HEK293 (cell line): ENCODE measurements at regions not wholly inside any gene's neighbourhood (a gene's known extent, or its start where the extent isn't known, plus 50 kb on each side); places are given as distances from the start of the nearest gene placed in this dataset.

ENCODE experiments used
- CTCF ChIA-PET: fragments of 350-600 bp; formaldehyde crosslinking; extraction: SDS; loops from one replicate; lab custom pipeline; 2021; ENCODE audit warnings: antibody characterized with exemption; lab: Yijun Ruan, JAX
- POLR2A ChIA-PET: fragments of 300-600 bp; formaldehyde crosslinking; extraction: SDS; loops from one replicate; lab custom pipeline; 2020; ENCODE audit warnings: antibody characterized with exemption, inconsistent platforms; lab: Yijun Ruan, JAX
- H3K27ac ChIP-seq: fragments of 200-500 bp; sonication (Bioruptor generic); 2 replicates; pipeline ENCODE4 v1.5.1; 2014; ENCODE audit warnings: low read depth, low read length, control low read depth, inconsistent platforms; ENCODE audit errors: extremely low read depth
- H3K36me3 ChIP-seq, 2 experiments: fragments of 200-500 bp in 1 of 2; sonication (Bioruptor generic) in 1 of 2; 1 replicate in 1 of 2; 2 replicates in 1 of 2; pipeline ENCODE4 v1.5.1; 2014 to 2017; ENCODE audit warnings: inconsistent platforms in 2 of 2, low read length in 2 of 2; ENCODE audit not compliant: control insufficient read depth in 2 of 2, insufficient read depth in 1 of 2
- H3K4me1 ChIP-seq: fragments of 200-500 bp; sonication (Bioruptor generic); 2 replicates; pipeline ENCODE4 v1.5.1; 2014; ENCODE audit warnings: mild to moderate bottlenecking, low read length, inconsistent platforms; ENCODE audit not compliant: control insufficient read depth, insufficient read depth
- H3K4me3 ChIP-seq: 2 replicates; pipeline ENCODE4 v1.5.1; 2011; ENCODE audit warnings: low read depth, mild to moderate bottlenecking, control low read depth, low read length, moderate library complexity
- H3K9me3 ChIP-seq: fragments of 200-500 bp; sonication (Bioruptor generic); 2 replicates; pipeline ENCODE4 v1.5.1; 2014; ENCODE audit warnings: low read depth, low read length, inconsistent platforms; ENCODE audit not compliant: control insufficient read depth, insufficient read depth
- BCL11A ChIP-seq: fragments of 450-650 bp; formaldehyde crosslinking; IDR thresholded peaks from 2 replicates; pipeline ENCODE4 v1.5.1; 2016; ENCODE audit warnings: low read depth, missing biosample characterization, missing genetic modification characterization
- BCL11B ChIP-seq: fragments of 450-650 bp; formaldehyde crosslinking; IDR thresholded peaks from 2 replicates; pipeline ENCODE4 v1.5.1; 2016; ENCODE audit warnings: low read depth, missing biosample characterization, missing genetic modification characterization
- HOXC10 ChIP-seq: sonication (generic); formaldehyde crosslinking; IDR thresholded peaks from 2 replicates; pipeline ENCODE4 v1.8.1; 2023; ENCODE audit warnings: mild to moderate bottlenecking, missing genetic modification reagents
- KLF8 ChIP-seq: fragments of 450-650 bp; formaldehyde crosslinking; IDR thresholded peaks from 2 replicates; pipeline ENCODE4 v1.5.1; 2016; ENCODE audit warnings: missing biosample characterization, missing genetic modification characterization
- PRDM6 ChIP-seq: fragments of 450-650 bp; formaldehyde crosslinking; IDR thresholded peaks from 2 replicates; pipeline ENCODE4 v1.5.1; 2017; ENCODE audit warnings: missing biosample characterization, missing genetic modification characterization
- SCRT2 ChIP-seq: fragments of 450-650 bp; formaldehyde crosslinking; IDR thresholded peaks from 2 replicates; pipeline ENCODE4 v1.5.1; 2016; ENCODE audit warnings: missing biosample characterization, missing genetic modification characterization
- TCF7L2 ChIP-seq: IDR thresholded peaks from 2 replicates; pipeline ENCODE4 v1.6.1; 2011; ENCODE audit warnings: low read depth, mild to moderate bottlenecking, inconsistent platforms, low read length, moderate library complexity, borderline replicate concordance
- YY1 ChIP-seq: fragments of 450-650 bp; formaldehyde crosslinking; IDR thresholded peaks from 2 replicates; pipeline ENCODE4 v1.5.1; 2018; ENCODE audit warnings: missing biosample characterization, missing genetic modification characterization
- ZBTB21 ChIP-seq: fragments of 450-650 bp; formaldehyde crosslinking; IDR thresholded peaks from 2 replicates; pipeline ENCODE4 v1.5.1; 2017; ENCODE audit warnings: missing biosample characterization, missing genetic modification characterization
- ZNF10 ChIP-seq: fragments of 450-650 bp; formaldehyde crosslinking; IDR thresholded peaks from 2 replicates; pipeline ENCODE4 v1.5.1; 2017; ENCODE audit warnings: missing biosample characterization, missing genetic modification characterization
- ZNF112 ChIP-seq: fragments of 450-650 bp; formaldehyde crosslinking; IDR thresholded peaks from 2 replicates; pipeline ENCODE4 v1.5.0; 2017; ENCODE audit warnings: missing biosample characterization, missing genetic modification characterization
- ZNF148 ChIP-seq: fragments of 450-650 bp; formaldehyde crosslinking; IDR thresholded peaks from 2 replicates; pipeline ENCODE4 v1.5.0; 2017; ENCODE audit warnings: missing biosample characterization, missing genetic modification characterization, borderline replicate concordance
- ZNF202 ChIP-seq: fragments of 450-650 bp; formaldehyde crosslinking; IDR thresholded peaks from 2 replicates; pipeline ENCODE4 v1.5.1; 2016; ENCODE audit warnings: missing biosample characterization, missing genetic modification characterization, borderline replicate concordance
- ZNF221 ChIP-seq: fragments of 450-650 bp; formaldehyde crosslinking; IDR thresholded peaks from 2 replicates; pipeline ENCODE4 v1.5.1; 2017; ENCODE audit warnings: missing biosample characterization, missing genetic modification characterization, borderline replicate concordance
- ZNF341 ChIP-seq: fragments of 450-650 bp; formaldehyde crosslinking; IDR thresholded peaks from 2 replicates; pipeline ENCODE4; 2016; ENCODE audit warnings: low read depth, missing biosample characterization, missing genetic modification characterization
- ZNF37A ChIP-seq: fragments of 450-650 bp; IDR thresholded peaks from 2 replicates; pipeline ENCODE4 v1.5.1; 2018; ENCODE audit warnings: missing biosample characterization, missing genetic modification characterization
- ZNF48 ChIP-seq: fragments of 450-650 bp; formaldehyde crosslinking; IDR thresholded peaks from 2 replicates; pipeline ENCODE4 v1.5.1; 2016; ENCODE audit warnings: missing biosample characterization, missing genetic modification characterization
- ZNF580 ChIP-seq: fragments of 450-650 bp; formaldehyde crosslinking; IDR thresholded peaks from 2 replicates; pipeline ENCODE4 v1.5.1; 2016; ENCODE audit warnings: missing biosample characterization, missing genetic modification characterization
- ZNF585B ChIP-seq: fragments of 450-650 bp; formaldehyde crosslinking; IDR thresholded peaks from 2 replicates; pipeline ENCODE4 v1.5.1; 2016; ENCODE audit warnings: missing biosample characterization, missing genetic modification characterization
- ZNF677 ChIP-seq: fragments of 450-650 bp; IDR thresholded peaks from 2 replicates; pipeline ENCODE4 v1.5.0; 2018; ENCODE audit warnings: missing biosample characterization, mild to moderate bottlenecking, missing genetic modification characterization, moderate library complexity
- ZNF707 ChIP-seq: fragments of 450-650 bp; formaldehyde crosslinking; IDR thresholded peaks from 2 replicates; pipeline ENCODE4 v1.5.1; 2016; ENCODE audit warnings: missing biosample characterization, missing genetic modification characterization
- ZNF776 ChIP-seq: fragments of 450-650 bp; formaldehyde crosslinking; IDR thresholded peaks from 2 replicates; pipeline ENCODE4 v1.5.0; 2017; ENCODE audit warnings: missing biosample characterization, missing genetic modification characterization, borderline replicate concordance
- TF ChIP-seq, protein P1 (sequence below): fragments of 450-650 bp; IDR thresholded peaks from 2 replicates; pipeline ENCODE4 v1.5.1; 2018; ENCODE audit warnings: missing biosample characterization, mild to moderate bottlenecking, missing genetic modification characterization
- TF ChIP-seq, protein P2 (sequence below): fragments of 450-650 bp; formaldehyde crosslinking; IDR thresholded peaks from 2 replicates; pipeline ENCODE4; 2016; ENCODE audit warnings: missing biosample characterization, missing genetic modification characterization

DNA sequence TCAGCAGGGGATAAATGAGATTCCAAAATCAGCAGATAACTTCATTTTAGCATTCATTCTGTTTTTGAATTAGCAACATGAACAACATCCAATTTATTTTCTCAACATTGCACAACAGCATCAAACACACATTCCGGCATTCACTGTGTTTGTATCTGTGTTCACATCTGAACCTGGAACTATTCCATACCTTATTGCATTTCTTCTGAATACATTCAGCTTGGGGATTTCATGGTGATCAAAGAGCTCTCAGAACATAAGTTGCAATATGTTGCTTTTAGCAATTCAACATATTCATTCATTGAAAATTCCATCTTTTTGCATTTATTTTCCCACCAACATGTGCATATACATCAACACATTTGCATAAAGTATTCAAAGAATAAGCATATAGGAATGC lies 1431.7 kb upstream of the PIK3C3 start:
- no peaks in the 10 kb centered on the region for H3K36me3 ChIP-seq
- no peak overlapping the region for H3K4me3 ChIP-seq
- no peak overlapping the region for H3K27ac ChIP-seq
- CTCF ChIA-PET = no interaction called here
- no peaks in the 10 kb centered on the region for H3K4me1 ChIP-seq
- TF ChIP-seq ZNF585B (tag by site-specific recombination) (no peak), PRDM6 (no peak), TCF7L2 (no peak), ZNF341 (no peak), ZNF221 (tag by site-specific recombination) (no peak), ZNF37A (no peak), ZBTB21 (no peak), ZNF677 (tag by site-specific recombination) (no peak), ZNF48 (tag by site-specific recombination) (no peak), HOXC10 (CRISPR knock-in tag) (no peak), ZNF148 (tag by site-specific recombination) (no peak), ZNF707 (no peak), ZNF202 (tag by site-specific recombination) (no peak), ZNF112 (tag by site-specific recombination) (no peak), BCL11A (tag by site-specific recombination) (no peak)
- TF ChIP-seq, protein P1, sequence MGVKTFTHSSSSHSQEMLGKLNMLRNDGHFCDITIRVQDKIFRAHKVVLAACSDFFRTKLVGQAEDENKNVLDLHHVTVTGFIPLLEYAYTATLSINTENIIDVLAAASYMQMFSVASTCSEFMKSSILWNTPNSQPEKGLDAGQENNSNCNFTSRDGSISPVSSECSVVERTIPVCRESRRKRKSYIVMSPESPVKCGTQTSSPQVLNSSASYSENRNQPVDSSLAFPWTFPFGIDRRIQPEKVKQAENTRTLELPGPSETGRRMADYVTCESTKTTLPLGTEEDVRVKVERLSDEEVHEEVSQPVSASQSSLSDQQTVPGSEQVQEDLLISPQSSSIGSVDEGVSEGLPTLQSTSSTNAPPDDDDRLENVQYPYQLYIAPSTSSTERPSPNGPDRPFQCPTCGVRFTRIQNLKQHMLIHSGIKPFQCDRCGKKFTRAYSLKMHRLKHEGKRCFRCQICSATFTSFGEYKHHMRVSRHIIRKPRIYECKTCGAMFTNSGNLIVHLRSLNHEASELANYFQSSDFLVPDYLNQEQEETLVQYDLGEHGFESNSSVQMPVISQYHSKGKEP (tag by site-specific recombination) = no peak
- TF ChIP-seq, protein P2, sequence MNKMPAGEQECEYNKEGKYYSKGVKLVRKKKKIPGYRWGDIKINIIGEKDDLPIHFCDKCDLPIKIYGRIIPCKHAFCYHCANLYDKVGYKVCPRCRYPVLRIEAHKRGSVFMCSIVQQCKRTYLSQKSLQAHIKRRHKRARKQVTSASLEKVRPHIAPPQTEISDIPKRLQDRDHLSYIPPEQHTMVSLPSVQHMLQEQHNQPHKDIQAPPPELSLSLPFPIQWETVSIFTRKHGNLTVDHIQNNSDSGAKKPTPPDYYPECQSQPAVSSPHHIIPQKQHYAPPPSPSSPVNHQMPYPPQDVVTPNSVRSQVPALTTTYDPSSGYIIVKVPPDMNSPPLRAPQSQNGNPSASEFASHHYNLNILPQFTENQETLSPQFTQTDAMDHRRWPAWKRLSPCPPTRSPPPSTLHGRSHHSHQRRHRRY (tag by site-specific recombination) = no peak
- no peaks in the 10 kb centered on the region for H3K9me3 ChIP-seq
- POLR2A ChIA-PET = no interaction called here

DNA sequence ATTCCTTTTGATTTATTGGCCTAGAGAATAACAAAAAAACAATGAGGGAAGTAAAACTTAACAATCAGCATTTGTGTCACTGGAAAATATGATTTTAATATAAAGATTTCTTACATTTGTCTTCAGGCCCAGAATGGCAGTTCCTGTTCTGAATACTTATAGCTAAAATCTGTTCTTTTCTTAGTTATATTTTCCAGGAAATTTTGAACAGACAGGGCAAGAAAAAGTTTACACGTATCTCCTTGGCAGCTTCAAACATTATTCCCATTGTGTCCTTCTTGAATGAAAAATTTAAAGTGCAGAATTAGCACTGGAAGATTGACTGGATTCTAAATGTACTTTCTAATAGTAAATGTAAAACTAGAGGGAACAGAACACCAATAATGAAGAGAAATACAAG lies 1454.0 kb upstream of the PIK3C3 start:
- no peaks in the 10 kb centered on the region for H3K9me3 ChIP-seq
- H3K36me3 ChIP-seq = no peaks in the 10 kb centered on the region
- no peaks in the 10 kb centered on the region for H3K4me1 ChIP-seq
- POLR2A ChIA-PET = no interaction called here
- H3K4me3 ChIP-seq = no peak overlapping the region
- H3K27ac ChIP-seq = no peak overlapping the region
- CTCF ChIA-PET = interaction anchor here (0.7 kb wide), 1 partner anchor 1037 kb away, joined by 3 read pairs; no protein-coding TSS in a partner anchor
- TF ChIP-seq ZNF112 (tag by site-specific recombination) (no peak), SCRT2 (no peak), ZNF580 (no peak), YY1 (no peak), BCL11B (tag by site-specific recombination) (no peak), KLF8 (tag by site-specific recombination) (no peak), ZNF776 (tag by site-specific recombination) (no peak), ZNF10 (no peak)
- TF ChIP-seq, protein P1 (tag by site-specific recombination) = no peak
